Adrenal gland (tissue), 5 donors: ENCODE measurements at regions not wholly inside any gene's neighbourhood (a gene's known extent, or its start where the extent isn't known, plus 50 kb on each side); places are given as distances from the start of the nearest gene placed in this dataset.

Source experiments
- POLR2A ChIP-seq, 2 donors: fragments of 450-650 bp; IDR thresholded peaks; one replicate each; pipeline ENCODE4 v1.6.1; 2017; ENCODE audit warnings: antibody characterized with exemption in 2 of 2, mild to moderate bottlenecking in 2 of 2, moderate library complexity in 1 of 2
- TF ChIP-seq, protein P1 (sequence below), 6 experiments: fragments of 450-650 bp in 4 of 6; fragments of 200-600 bp in 2 of 6; sonication (generic) in 1 of 6; IDR thresholded peaks; 1 replicate in 5 of 6; 2 replicates in 1 of 6; pipeline versions ENCODE4 v1.5.1 to v1.8.0; 2016 to 2021; ENCODE audit warnings: antibody characterized with exemption in 6 of 6, mild to moderate bottlenecking in 2 of 6, moderate library complexity in 1 of 6
- donor health status: DM: no; HTN: no; CAD: no.

- TF ChIP-seq, protein P1, sequence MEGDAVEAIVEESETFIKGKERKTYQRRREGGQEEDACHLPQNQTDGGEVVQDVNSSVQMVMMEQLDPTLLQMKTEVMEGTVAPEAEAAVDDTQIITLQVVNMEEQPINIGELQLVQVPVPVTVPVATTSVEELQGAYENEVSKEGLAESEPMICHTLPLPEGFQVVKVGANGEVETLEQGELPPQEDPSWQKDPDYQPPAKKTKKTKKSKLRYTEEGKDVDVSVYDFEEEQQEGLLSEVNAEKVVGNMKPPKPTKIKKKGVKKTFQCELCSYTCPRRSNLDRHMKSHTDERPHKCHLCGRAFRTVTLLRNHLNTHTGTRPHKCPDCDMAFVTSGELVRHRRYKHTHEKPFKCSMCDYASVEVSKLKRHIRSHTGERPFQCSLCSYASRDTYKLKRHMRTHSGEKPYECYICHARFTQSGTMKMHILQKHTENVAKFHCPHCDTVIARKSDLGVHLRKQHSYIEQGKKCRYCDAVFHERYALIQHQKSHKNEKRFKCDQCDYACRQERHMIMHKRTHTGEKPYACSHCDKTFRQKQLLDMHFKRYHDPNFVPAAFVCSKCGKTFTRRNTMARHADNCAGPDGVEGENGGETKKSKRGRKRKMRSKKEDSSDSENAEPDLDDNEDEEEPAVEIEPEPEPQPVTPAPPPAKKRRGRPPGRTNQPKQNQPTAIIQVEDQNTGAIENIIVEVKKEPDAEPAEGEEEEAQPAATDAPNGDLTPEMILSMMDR (IDR thresholded peaks at IDR 0.05), result no peak
- no peak for TF ChIP-seq POLR2A (IDR thresholded peaks at IDR 0.05)
These were observed 287.8 kb downstream of the ACTR3B start for GRCh38 chr7:153047079-153047959.
